Stimulated activated naive B cell treated with anti-CD40 and anti-IgM and Interleukin-4, amounts not matched to agents 10 μg/mL and 1 μg/mL and 100 μg/mL, for 72 hours (primary cell): ENCODE measurements at regions not wholly inside any gene's neighbourhood (a gene's known extent, or its start where the extent isn't known, plus 50 kb on each side); places are given as distances from the start of the nearest gene placed in this dataset.

ENCODE experiments used
- ATAC-seq, 2 donors: fragments of 150-1000 bp; cut with Tn5 transposase; replicated peaks; 2 replicates each; pipeline ENCODE4 v1.10.0; 2021; ENCODE audit warnings: moderate library complexity in 1 of 2
- DNase-seq: peaks from one replicate; pipeline ENCODE4 v3.0.0; 2021
- H3K27ac Mint-ChIP-seq: one replicate; pipeline ENCODE4 v1.8.0; 2022; ENCODE audit warnings: mild to moderate bottlenecking, mixed read lengths
- H3K27me3 Mint-ChIP-seq, 2 donors: one replicate each; pipeline ENCODE4 v1.8.0; 2022; ENCODE audit warnings: mixed read lengths in 2 of 2
- H3K36me3 Mint-ChIP-seq, 2 donors: one replicate each; pipeline ENCODE4 v1.8.0; 2022; ENCODE audit warnings: mixed read lengths in 2 of 2, mild to moderate bottlenecking in 1 of 2
- H3K4me1 Mint-ChIP-seq, 2 donors: one replicate each; pipeline ENCODE4 v1.8.0; 2022; ENCODE audit warnings: mixed read lengths in 2 of 2, mild to moderate bottlenecking in 1 of 2
- H3K4me3 Mint-ChIP-seq, 2 donors: one replicate each; pipeline ENCODE4 v1.8.0; 2022; ENCODE audit warnings: mild to moderate bottlenecking in 2 of 2, mixed read lengths in 2 of 2, moderate library complexity in 1 of 2
- H3K9me3 Mint-ChIP-seq, 2 donors: one replicate each; pipeline ENCODE4 v1.8.0; 2022; ENCODE audit warnings: mixed read lengths in 2 of 2, mild to moderate bottlenecking in 1 of 2

- H3K4me1 Mint-ChIP-seq, result peaks cover 1 to 3% of the 10 kb centered on the region in 2 donors
- H3K4me3 Mint-ChIP-seq, result no peak overlapping the region
- H3K9me3 Mint-ChIP-seq, result no peaks in the 10 kb centered on the region
- no peak overlapping the region for H3K27ac Mint-ChIP-seq
- H3K27me3 Mint-ChIP-seq, result peaks cover 25 to 47% of the 10 kb centered on the region in 2 donors
- DNase-seq (no peak), ATAC-seq (no peak)
- H3K36me3 Mint-ChIP-seq, result no peaks in the 10 kb centered on the region
These were observed 318.7 kb upstream of the ID2 start for GRCh38 chr2:8363161-8363560.

GRCh38 chr2:8364668-8365067, 317.2 kb upstream of the ID2 start:
- Mint-ChIP-seq H3K27me3 (peaks cover 24 to 51% of the 10 kb centered on the region in 2 donors), H3K4me1 (peaks cover 2 to 4% of the 10 kb centered on the region in 2 donors), H3K27ac (no peak overlapping the region), H3K4me3 (no peak overlapping the region), H3K36me3 (no peaks in the 10 kb centered on the region), H3K9me3 (no peaks in the 10 kb centered on the region)
- no peak for ATAC-seq
- no peak for DNase-seq

- Mint-ChIP-seq H3K27ac (no peak overlapping the region), H3K4me1 (peaks cover 4 to 7% of the 10 kb centered on the region in 2 donors), H3K27me3 (peaks cover 29 to 58% of the 10 kb centered on the region in 2 donors), H3K9me3 (no peaks in the 10 kb centered on the region), H3K36me3 (no peaks in the 10 kb centered on the region), H3K4me3 (no peak overlapping the region)
- no peak for DNase-seq
- no peak for ATAC-seq
These were observed 316.4 kb upstream of the ID2 start for GRCh38 chr2:8365331-8365910.

GRCh38 chr2:8367833-8368232, 314.0 kb upstream of the ID2 start:
- Mint-ChIP-seq H3K27ac (no peak overlapping the region), H3K4me1 (peaks cover 4 to 7% of the 10 kb centered on the region in 2 donors), H3K4me3 (no peak overlapping the region), H3K36me3 (peaks cover 0 to 3% of the 10 kb centered on the region in 2 donors), H3K9me3 (peaks cover 0 to 3% of the 10 kb centered on the region in 2 donors), H3K27me3 (peaks cover 31 to 53% of the 10 kb centered on the region in 2 donors)
- ATAC-seq (no peak), DNase-seq (no peak)

- Mint-ChIP-seq H3K4me1 (peaks cover 4 to 7% of the 10 kb centered on the region in 2 donors), H3K9me3 (peaks cover 0 to 7% of the 10 kb centered on the region in 2 donors), H3K27ac (no peak overlapping the region), H3K36me3 (peaks cover 0 to 3% of the 10 kb centered on the region in 2 donors), H3K27me3 (peaks cover 26 to 53% of the 10 kb centered on the region in 2 donors), H3K4me3 (no peak overlapping the region)
- ATAC-seq, result peak in 1 of 2 donors; percentile 52
- DNase-seq, result no peak
These were observed 313.4 kb upstream of the ID2 start for GRCh38 chr2:8368463-8368862.

- no peak for DNase-seq
- peaks cover 0 to 3% of the 10 kb centered on the region in 2 donors for H3K36me3 Mint-ChIP-seq
- no peak overlapping the region for H3K27ac Mint-ChIP-seq
- peaks cover 0 to 7% of the 10 kb centered on the region in 2 donors for H3K9me3 Mint-ChIP-seq
- no peak for ATAC-seq
- H3K4me3 Mint-ChIP-seq, result no peak overlapping the region
- peaks cover 4 to 7% of the 10 kb centered on the region in 2 donors for H3K4me1 Mint-ChIP-seq
- peaks cover 19 to 44% of the 10 kb centered on the region in 2 donors for H3K27me3 Mint-ChIP-seq
These were observed 312.3 kb upstream of the ID2 start for GRCh38 chr2:8369522-8369921.

GRCh38 chr2:8370258-8370802, 311.5 kb upstream of the ID2 start:
- no peak overlapping the region for H3K4me3 Mint-ChIP-seq
- peaks cover 0 to 7% of the 10 kb centered on the region in 2 donors for H3K9me3 Mint-ChIP-seq
- H3K36me3 Mint-ChIP-seq, result peaks cover 0 to 3% of the 10 kb centered on the region in 2 donors
- peaks cover 23 to 44% of the 10 kb centered on the region in 2 donors for H3K27me3 Mint-ChIP-seq
- no peak for ATAC-seq
- no peak overlapping the region for H3K27ac Mint-ChIP-seq
- peaks cover 4 to 7% of the 10 kb centered on the region in 2 donors for H3K4me1 Mint-ChIP-seq
- DNase-seq, result no peak

- H3K9me3 Mint-ChIP-seq, result peaks cover 0 to 7% of the 10 kb centered on the region in 2 donors
- no peak overlapping the region for H3K27ac Mint-ChIP-seq
- peaks cover 0 to 3% of the 10 kb centered on the region in 2 donors for H3K36me3 Mint-ChIP-seq
- DNase-seq (no peak), ATAC-seq (no peak)
- H3K27me3 Mint-ChIP-seq, result peaks cover 23 to 37% of the 10 kb centered on the region in 2 donors
- H3K4me3 Mint-ChIP-seq, result no peak overlapping the region
- H3K4me1 Mint-ChIP-seq, result peaks cover 4 to 7% of the 10 kb centered on the region in 2 donors
These were observed 310.2 kb upstream of the ID2 start for GRCh38 chr2:8371653-8372052.

GRCh38 chr2:8374782-8375181, 307.1 kb upstream of the ID2 start:
- no peak for ATAC-seq
- Mint-ChIP-seq H3K4me1 (peaks cover 10 to 12% of the 10 kb centered on the region in 2 donors), H3K4me3 (no peak overlapping the region), H3K9me3 (peaks cover 0 to 7% of the 10 kb centered on the region in 2 donors), H3K27ac (no peak overlapping the region), H3K36me3 (peaks cover 0 to 3% of the 10 kb centered on the region in 2 donors), H3K27me3 (peaks cover 37 to 40% of the 10 kb centered on the region in 2 donors)
- no peak for DNase-seq

- peaks cover 0 to 7% of the 10 kb centered on the region in 2 donors for H3K9me3 Mint-ChIP-seq
- peaks cover 0 to 3% of the 10 kb centered on the region in 2 donors for H3K36me3 Mint-ChIP-seq
- no peak overlapping the region for H3K4me3 Mint-ChIP-seq
- no peak overlapping the region for H3K27ac Mint-ChIP-seq
- H3K27me3 Mint-ChIP-seq, result peaks cover 29 to 34% of the 10 kb centered on the region in 2 donors
- DNase-seq (no peak), ATAC-seq (no peak)
- peaks cover 18 to 19% of the 10 kb centered on the region in 2 donors for H3K4me1 Mint-ChIP-seq
These were observed 305.0 kb upstream of the ID2 start for GRCh38 chr2:8376603-8377410.

GRCh38 chr2:8378016-8378810, 303.6 kb upstream of the ID2 start:
- no peaks in the 10 kb centered on the region for H3K36me3 Mint-ChIP-seq
- H3K9me3 Mint-ChIP-seq, result peaks cover 0 to 2% of the 10 kb centered on the region in 2 donors
- no peak overlapping the region for H3K27ac Mint-ChIP-seq
- DNase-seq, result no peak
- H3K4me3 Mint-ChIP-seq, result no peak overlapping the region
- peak in 1 of 2 donors; percentile 70 for ATAC-seq
- peaks cover 24 to 34% of the 10 kb centered on the region in 2 donors for H3K27me3 Mint-ChIP-seq
- H3K4me1 Mint-ChIP-seq, result peaks cover 18 to 19% of the 10 kb centered on the region in 2 donors

- H3K4me3 Mint-ChIP-seq, result no peak overlapping the region
- H3K4me1 Mint-ChIP-seq, result peaks cover 18 to 19% of the 10 kb centered on the region in 2 donors
- no peaks in the 10 kb centered on the region for H3K36me3 Mint-ChIP-seq
- no peak overlapping the region for H3K27ac Mint-ChIP-seq
- ATAC-seq, result no peak
- DNase-seq, result no peak
- H3K27me3 Mint-ChIP-seq, result peaks cover 30 to 37% of the 10 kb centered on the region in 2 donors
- H3K9me3 Mint-ChIP-seq, result no peaks in the 10 kb centered on the region
These were observed 302.7 kb upstream of the ID2 start for GRCh38 chr2:8379128-8379527.

- no peak for DNase-seq
- Mint-ChIP-seq H3K36me3 (no peaks in the 10 kb centered on the region), H3K27me3 (peaks cover 34 to 37% of the 10 kb centered on the region in 2 donors), H3K27ac (peak overlapping the region; percentile 14), H3K4me3 (peak overlapping the region in 1 of 2 donors; percentile 1), H3K9me3 (no peaks in the 10 kb centered on the region), H3K4me1 (peaks cover 19 to 23% of the 10 kb centered on the region in 2 donors)
- no peak for ATAC-seq
These were observed 302.3 kb upstream of the ID2 start for GRCh38 chr2:8379549-8379948.

GRCh38 chr2:8380026-8380425, 301.8 kb upstream of the ID2 start:
- peaks cover 19 to 24% of the 10 kb centered on the region in 2 donors for H3K4me1 Mint-ChIP-seq
- no peak overlapping the region for H3K27ac Mint-ChIP-seq
- H3K4me3 Mint-ChIP-seq, result no peak overlapping the region
- peaks cover 30 to 37% of the 10 kb centered on the region in 2 donors for H3K27me3 Mint-ChIP-seq
- H3K36me3 Mint-ChIP-seq, result no peaks in the 10 kb centered on the region
- peak; percentile 20 for DNase-seq
- no peaks in the 10 kb centered on the region for H3K9me3 Mint-ChIP-seq
- peak; percentile 66 to 74 for ATAC-seq
